Gastroesophageal sphincter (tissue), 2 donors: ENCODE measurements at regions not wholly inside any gene's neighbourhood (a gene's known extent, or its start where the extent isn't known, plus 50 kb on each side); places are given as distances from the start of the nearest gene placed in this dataset.

Source experiments
- POLR2A ChIP-seq, 2 donors: fragments of 450-650 bp; IDR thresholded peaks; one replicate each; pipeline ENCODE4 v1.6.1; 2017; ENCODE audit warnings: antibody characterized with exemption in 2 of 2, mild to moderate bottlenecking in 2 of 2, moderate library complexity in 1 of 2
- POLR2AphosphoS5 ChIP-seq: sonication (generic); formaldehyde crosslinking; IDR thresholded peaks from one replicate; pipeline ENCODE4 v1.6.1; 2017; ENCODE audit warnings: antibody characterized with exemption

- no peak for TF ChIP-seq POLR2A (IDR thresholded peaks at IDR 0.05)
- TF ChIP-seq POLR2AphosphoS5: no peak
Measured at GRCh38 chr20:19847383-19847782, 89.3 kb downstream of the RIN2 start.
